Activated CD8-positive, alpha-beta T cell treated with anti-CD3 and anti-CD28 coated beads for 36 hours (primary cell): ENCODE measurements at regions not wholly inside any gene's neighbourhood (a gene's known extent, or its start where the extent isn't known, plus 50 kb on each side); places are given as distances from the start of the nearest gene placed in this dataset.

Experiments used
- ATAC-seq: fragments of 200-7000 bp; cut with Tn5 transposase; one replicate; pipeline ENCODE4 v1.10.0; 2021; ENCODE audit warnings: mild to moderate bottlenecking, moderate library complexity
- CTCF ChIA-PET: fragments of 350-600 bp; sonication (Branson Sonifier 250); formaldehyde crosslinking; loops from one replicate; lab custom pipeline; 2021; ENCODE audit warnings: antibody characterized with exemption; lab: Charles Lee
- POLR2A ChIA-PET: fragments of 350-600 bp; sonication (Branson Sonifier 250); formaldehyde crosslinking; loops from one replicate; lab custom pipeline; 2021; ENCODE audit warnings: antibody characterized with exemption; lab: Charles Lee
- DNase-seq: peaks from one replicate; pipeline ENCODE4 v3.0.0-alpha.2; 2020
- H3K27ac Mint-ChIP-seq: one replicate; pipeline ENCODE4 v1.8.0; 2021; ENCODE audit warnings: mild to moderate bottlenecking, mixed read lengths
- H3K27me3 Mint-ChIP-seq: one replicate; pipeline ENCODE4 v1.8.0; 2021; ENCODE audit warnings: mixed read lengths
- H3K36me3 Mint-ChIP-seq: one replicate; pipeline ENCODE4 v1.8.0; 2021; ENCODE audit warnings: low read depth, mixed read lengths
- H3K4me1 Mint-ChIP-seq: one replicate; pipeline ENCODE4 v1.8.0; 2021; ENCODE audit warnings: low read depth, mixed read lengths
- H3K4me3 Mint-ChIP-seq: one replicate; pipeline ENCODE4 v1.8.0; 2021; ENCODE audit warnings: mild to moderate bottlenecking, moderate library complexity, mixed read lengths
- H3K9me3 Mint-ChIP-seq: one replicate; pipeline ENCODE4 v1.8.0; 2021; ENCODE audit warnings: mixed read lengths
- CTCF ChIP-seq: fragments of 200-600 bp; IDR thresholded peaks from one replicate; pipeline ENCODE4 v1.8.0; 2022; ENCODE audit warnings: antibody characterized with exemption, mild to moderate bottlenecking
- intact Hi-C: fragments of 100-400 bp; cut with micrococcal nuclease; formaldehyde crosslinking; loops from one replicate; pipeline ENCODE4 v1.10.0; 2022

GRCh38 chr11:129610125-129610524 is 205.5 kb upstream of the TMEM45B start:
- Mint-ChIP-seq H3K4me1 (no peaks in the 10 kb centered on the region), H3K9me3 (no peaks in the 10 kb centered on the region), H3K4me3 (no peak overlapping the region), H3K27me3 (peaks cover 2% of the 10 kb centered on the region), H3K27ac (no peak overlapping the region), H3K36me3 (no peaks in the 10 kb centered on the region)
- DNase-seq: no peak
- no peak for TF ChIP-seq CTCF
- intact Hi-C loops: no loop called here
- ATAC-seq: no peak
- CTCF ChIA-PET: no interaction called here
- POLR2A ChIA-PET: no interaction called here

- DNase-seq (no peak), ATAC-seq (no peak)
- Mint-ChIP-seq H3K27me3 (peaks cover 2% of the 10 kb centered on the region), H3K9me3 (no peaks in the 10 kb centered on the region), H3K36me3 (no peaks in the 10 kb centered on the region), H3K27ac (no peak overlapping the region), H3K4me3 (no peak overlapping the region), H3K4me1 (no peaks in the 10 kb centered on the region)
- POLR2A ChIA-PET: no interaction called here
- intact Hi-C loops: no loop called here
- CTCF ChIA-PET: no interaction called here
- TF ChIP-seq CTCF: no peak
Observed at GRCh38 chr11:129610545-129610944, 205.1 kb upstream of the TMEM45B start.

- intact Hi-C loops: no loop called here
- POLR2A ChIA-PET: interaction anchor here (0.9 kb wide), 1 partner anchor 17 kb away, joined by 3 read pairs; no protein-coding TSS in a partner anchor
- no peak for DNase-seq
- H3K27ac Mint-ChIP-seq: no peak overlapping the region
- H3K9me3 Mint-ChIP-seq: no peaks in the 10 kb centered on the region
- no peak overlapping the region for H3K4me3 Mint-ChIP-seq
- no peaks in the 10 kb centered on the region for H3K36me3 Mint-ChIP-seq
- no peaks in the 10 kb centered on the region for H3K4me1 Mint-ChIP-seq
- ATAC-seq: no peak
- no peak for TF ChIP-seq CTCF
- H3K27me3 Mint-ChIP-seq: peaks cover 2% of the 10 kb centered on the region
- CTCF ChIA-PET: interaction anchor here (0.7 kb wide), 1 partner anchor 8 kb away, joined by 3 read pairs; no protein-coding TSS in a partner anchor
Observed at GRCh38 chr11:129611661-129612446, 203.8 kb upstream of the TMEM45B start.

- Mint-ChIP-seq H3K27me3 (peaks cover 5% of the 10 kb centered on the region), H3K4me1 (no peaks in the 10 kb centered on the region), H3K4me3 (no peak overlapping the region), H3K27ac (no peak overlapping the region), H3K36me3 (no peaks in the 10 kb centered on the region), H3K9me3 (no peaks in the 10 kb centered on the region)
- intact Hi-C loops: no loop called here
- ChIA-PET POLR2A (interaction anchor here (0.6 to 0.9 kb wide), 2 partner anchors 10 to 16 kb away, joined by 3 read pairs; no protein-coding TSS in a partner anchor), CTCF (interaction anchor here (0.7 kb wide), 1 partner anchor 9 kb away, joined by 3 read pairs; no protein-coding TSS in a partner anchor)
- no peak for DNase-seq
- no peak for TF ChIP-seq CTCF
- no peak for ATAC-seq
Observed at GRCh38 chr11:129612447-129612961, 203.1 kb upstream of the TMEM45B start.

GRCh38 chr11:129613071-129613470 is 202.6 kb upstream of the TMEM45B start:
- Mint-ChIP-seq H3K4me1 (no peaks in the 10 kb centered on the region), H3K9me3 (no peaks in the 10 kb centered on the region), H3K36me3 (no peaks in the 10 kb centered on the region), H3K4me3 (no peak overlapping the region), H3K27me3 (peaks cover 5% of the 10 kb centered on the region), H3K27ac (no peak overlapping the region)
- no peak for DNase-seq
- intact Hi-C loops: no loop called here
- TF ChIP-seq CTCF: no peak
- ChIA-PET POLR2A (interaction anchor here (0.6 to 0.9 kb wide), 2 partner anchors 11 to 15 kb away, joined by 3 read pairs; no protein-coding TSS in a partner anchor), CTCF (no interaction called here)
- ATAC-seq: no peak
